BLaER1 treated with 17β-estradiol and CSF1 and Interleukin-3, amounts not matched to agents 10 nM and 100 nM (cell line): ENCODE measurements at regions not wholly inside any gene's neighbourhood (a gene's known extent, or its start where the extent isn't known, plus 50 kb on each side); places are given as distances from the start of the nearest gene placed in this dataset.

Experiments used
- H3K27ac ChIP-seq, 11 experiments: shearing (Covaris generic); formaldehyde crosslinking; 2 replicates each; pipeline ENCODE4 v1.8.1; 2022
- H3K27me3 ChIP-seq, 11 experiments: shearing (Covaris generic); formaldehyde crosslinking; 2 replicates each; pipeline ENCODE4 v1.8.1; 2022
- H3K36me3 ChIP-seq, 11 experiments: shearing (Covaris generic); formaldehyde crosslinking; 2 replicates each; pipeline ENCODE4 v1.8.1; 2022
- H3K4me1 ChIP-seq, 10 experiments: shearing (Covaris generic); formaldehyde crosslinking; 2 replicates each; pipeline ENCODE4 v1.8.1; 2022
- H3K4me2 ChIP-seq, 11 experiments: shearing (Covaris generic); formaldehyde crosslinking; 2 replicates each; pipeline ENCODE4 v1.8.1; 2022
- H3K4me3 ChIP-seq, 10 experiments: shearing (Covaris generic); formaldehyde crosslinking; 2 replicates each; pipeline ENCODE4 v1.8.1; 2022
- H3K9ac ChIP-seq, 11 experiments: shearing (Covaris generic); formaldehyde crosslinking; 2 replicates each; pipeline ENCODE4 v1.8.1; 2022
- H3K9me3 ChIP-seq, 11 experiments: shearing (Covaris generic); formaldehyde crosslinking; replicated peaks in 1 of 11; 2 replicates each; pipeline ENCODE4 v1.8.1; 2022
- H4K20me1 ChIP-seq, 11 experiments: shearing (Covaris generic); formaldehyde crosslinking; 2 replicates each; pipeline ENCODE4 v1.8.1; 2022
- Cebpa-rat ChIP-seq, 11 experiments: shearing (Covaris generic); IDR thresholded peaks; 2 replicates each; pipeline ENCODE4 v1.8.1; 2022

DNA sequence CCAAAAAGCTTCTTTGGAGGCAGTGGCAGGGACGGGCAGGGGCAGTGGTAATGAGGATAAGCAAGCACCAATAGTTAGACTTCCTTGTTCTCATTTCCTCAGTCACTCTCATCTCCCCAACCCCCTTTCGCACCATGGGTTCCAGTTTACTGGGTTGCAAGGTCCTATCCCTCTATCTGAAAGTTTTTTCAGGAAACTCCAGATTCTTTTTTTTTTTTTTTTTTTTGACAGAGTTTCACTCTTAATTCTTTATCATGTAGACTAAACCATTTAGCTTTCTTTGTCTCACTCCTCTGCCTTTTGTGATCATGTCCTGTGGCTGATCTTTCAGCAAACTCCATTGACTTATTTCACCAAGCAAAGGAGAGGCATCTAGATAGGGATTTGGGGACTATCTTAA lies 51.4 kb upstream of the GMDS start:
- no peaks in the 10 kb centered on the region for H4K20me1 ChIP-seq
- H3K4me1 ChIP-seq, result no peaks in the 10 kb centered on the region
- no peak overlapping the region for H3K4me2 ChIP-seq
- no peak overlapping the region for H3K27ac ChIP-seq
- peaks cover 11 to 44% (median 23%) of the 10 kb centered on the region in 11 experiments; a peak in 20 of 22 replicates for H3K9me3 ChIP-seq
- TF ChIP-seq Cebpa-rat (IDR thresholded peaks at IDR 0.05), result no peak
- H3K9ac ChIP-seq, result no peak overlapping the region
- no peak overlapping the region for H3K4me3 ChIP-seq
- H3K27me3 ChIP-seq, result no peaks in the 10 kb centered on the region
- peaks cover 0 to 11% (median 4%) of the 10 kb centered on the region in 11 experiments; a peak in 3 of 22 replicates for H3K36me3 ChIP-seq
